ENCODE measurements at regions not wholly inside any gene's neighbourhood (a gene's known extent, or its start where the extent isn't known, plus 50 kb on each side); places are given as distances from the start of the nearest gene placed in this dataset.

- Histone ChIP-seq H3K36me3 (ENCODE audit: control insufficient read depth, insufficient read depth, low read length) (no peaks in the 10 kb centered on the region), H3K27me3 (ENCODE audit: control insufficient read depth, insufficient read depth, low read length) (no peaks in the 10 kb centered on the region), H3K4me3 (ENCODE audit: low read depth, low read length) (no peak overlapping the region)
- FAIRE-seq: no peak
- no peak for DNase-seq (ENCODE audit: low read depth)
- TF ChIP-seq CTCF (IDR thresholded peaks at IDR 0.05; ENCODE audit: insufficient read depth, low read length, severe bottlenecking): no peak
These were observed 261.4 kb downstream of the TJP1 start for GRCh38 chr15:29560896-29561295.

GRCh38 chr15:29558261-29558660 lies 264.0 kb downstream of the TJP1 start:
- FAIRE-seq (no peak), DNase-seq (ENCODE audit: low read depth) (no peak)
- Histone ChIP-seq H3K27me3 (ENCODE audit: control insufficient read depth, insufficient read depth, low read length) (no peaks in the 10 kb centered on the region), H3K36me3 (ENCODE audit: control insufficient read depth, insufficient read depth, low read length) (no peaks in the 10 kb centered on the region), H3K4me3 (ENCODE audit: low read depth, low read length) (no peak overlapping the region)
- TF ChIP-seq CTCF (IDR thresholded peaks at IDR 0.05; ENCODE audit: insufficient read depth, low read length, severe bottlenecking): no peak

GRCh38 chr15:29557171-29557570 lies 265.1 kb downstream of the TJP1 start:
- DNase-seq (ENCODE audit: low read depth) (no peak), FAIRE-seq (no peak)
- no peak for TF ChIP-seq CTCF (IDR thresholded peaks at IDR 0.05; ENCODE audit: insufficient read depth, low read length, severe bottlenecking)
- Histone ChIP-seq H3K36me3 (ENCODE audit: control insufficient read depth, insufficient read depth, low read length) (no peaks in the 10 kb centered on the region), H3K4me3 (ENCODE audit: low read depth, low read length) (no peak overlapping the region), H3K27me3 (ENCODE audit: control insufficient read depth, insufficient read depth, low read length) (no peaks in the 10 kb centered on the region)

- Histone ChIP-seq H3K36me3 (ENCODE audit: control insufficient read depth, insufficient read depth, low read length) (no peaks in the 10 kb centered on the region), H3K4me3 (ENCODE audit: low read depth, low read length) (no peak overlapping the region), H3K27me3 (ENCODE audit: control insufficient read depth, insufficient read depth, low read length) (no peaks in the 10 kb centered on the region)
- DNase-seq (ENCODE audit: low read depth): no peak
- FAIRE-seq: no peak
- TF ChIP-seq CTCF (IDR thresholded peaks at IDR 0.05; ENCODE audit: insufficient read depth, low read length, severe bottlenecking): no peak
These were observed 265.9 kb downstream of the TJP1 start for GRCh38 chr15:29556380-29556779.

GRCh38 chr15:29554531-29554930 lies 267.7 kb downstream of the TJP1 start:
- FAIRE-seq (no peak), DNase-seq (ENCODE audit: low read depth) (no peak)
- no peaks in the 10 kb centered on the region for H3K36me3 ChIP-seq (ENCODE audit: control insufficient read depth, insufficient read depth, low read length)
- no peaks in the 10 kb centered on the region for H3K27me3 ChIP-seq (ENCODE audit: control insufficient read depth, insufficient read depth, low read length)
- TF ChIP-seq CTCF (IDR thresholded peaks at IDR 0.05; ENCODE audit: insufficient read depth, low read length, severe bottlenecking): no peak
- H3K4me3 ChIP-seq (ENCODE audit: low read depth, low read length): no peak overlapping the region

GRCh38 chr15:29550834-29551465 lies 271.3 kb downstream of the TJP1 start:
- no peak for TF ChIP-seq CTCF (IDR thresholded peaks at IDR 0.05; ENCODE audit: insufficient read depth, low read length, severe bottlenecking)
- Histone ChIP-seq H3K4me3 (ENCODE audit: low read depth, low read length) (no peak overlapping the region), H3K27me3 (ENCODE audit: control insufficient read depth, insufficient read depth, low read length) (no peaks in the 10 kb centered on the region), H3K36me3 (ENCODE audit: control insufficient read depth, insufficient read depth, low read length) (no peaks in the 10 kb centered on the region)
- no peak for FAIRE-seq
- DNase-seq (ENCODE audit: low read depth): no peak
